Right hindlimb (tissue), 1 donor: ENCODE measurements at regions not wholly inside any gene's neighbourhood (a gene's known extent, or its start where the extent isn't known, plus 50 kb on each side); places are given as distances from the start of the nearest gene placed in this dataset.

Source experiments
- DNase-seq: peaks from one replicate; pipeline ENCODE4 v3.0.0-alpha.2; 2018

DNA sequence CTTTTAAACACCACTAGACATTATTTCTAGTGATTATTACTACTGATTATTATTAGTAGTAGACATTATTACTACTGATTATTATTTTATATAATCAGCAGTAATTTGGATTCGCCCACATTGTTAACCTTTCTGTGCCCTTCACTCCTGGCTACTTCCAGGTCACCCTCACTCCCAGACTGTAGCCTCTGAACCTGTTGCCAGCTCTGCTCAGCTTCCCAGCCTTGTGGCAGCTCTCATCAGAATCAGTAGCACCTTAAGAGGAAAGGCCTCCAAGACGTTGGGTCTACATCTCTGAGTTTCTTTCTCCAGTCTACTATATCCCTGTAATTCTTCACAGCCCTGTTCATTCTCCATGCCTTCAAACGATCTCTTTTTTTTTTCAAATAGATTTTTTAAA is 137.0 kb downstream of the KATNIP start:
- no peak for DNase-seq

DNA sequence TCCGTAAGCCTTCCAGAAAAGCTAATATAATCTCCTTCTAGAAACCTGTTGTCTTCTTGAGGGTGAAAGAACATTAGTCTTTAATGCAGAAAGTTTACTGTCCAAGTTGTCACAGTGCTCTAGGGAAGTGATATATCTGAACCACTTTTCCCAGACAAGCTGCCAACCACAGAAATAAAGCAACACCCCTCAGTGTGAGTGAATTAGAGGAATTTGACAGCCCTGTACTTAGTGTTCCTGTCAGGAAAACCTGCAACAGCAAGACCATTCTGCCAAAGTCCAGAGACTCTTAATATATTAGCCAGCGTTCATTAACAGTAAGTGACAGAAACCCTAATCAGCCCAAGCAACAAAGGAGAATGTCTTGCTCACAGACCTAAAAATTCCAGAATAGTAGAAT is 137.7 kb downstream of the KATNIP start:
- no peak for DNase-seq

DNA sequence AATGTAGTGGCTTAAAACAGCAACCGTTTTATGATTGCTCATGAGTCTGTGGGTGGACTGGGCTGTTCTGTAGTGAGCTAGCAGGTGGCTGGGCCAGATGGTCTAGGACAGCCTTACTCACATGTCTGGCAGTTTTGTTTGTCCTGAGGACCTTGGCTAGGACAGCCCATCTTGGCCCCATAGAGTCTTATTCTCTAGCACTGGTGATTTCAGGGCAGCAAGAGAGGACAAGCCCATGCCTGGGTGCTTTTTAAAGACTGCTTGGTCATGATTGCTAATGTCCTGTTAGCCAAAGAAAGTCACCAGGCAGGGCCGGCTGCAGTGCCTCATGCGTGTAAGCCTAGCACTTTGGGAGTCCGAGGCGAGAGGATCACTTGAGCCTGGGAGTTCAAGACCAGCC is 139.8 kb downstream of the KATNIP start:
- no peak for DNase-seq

DNA sequence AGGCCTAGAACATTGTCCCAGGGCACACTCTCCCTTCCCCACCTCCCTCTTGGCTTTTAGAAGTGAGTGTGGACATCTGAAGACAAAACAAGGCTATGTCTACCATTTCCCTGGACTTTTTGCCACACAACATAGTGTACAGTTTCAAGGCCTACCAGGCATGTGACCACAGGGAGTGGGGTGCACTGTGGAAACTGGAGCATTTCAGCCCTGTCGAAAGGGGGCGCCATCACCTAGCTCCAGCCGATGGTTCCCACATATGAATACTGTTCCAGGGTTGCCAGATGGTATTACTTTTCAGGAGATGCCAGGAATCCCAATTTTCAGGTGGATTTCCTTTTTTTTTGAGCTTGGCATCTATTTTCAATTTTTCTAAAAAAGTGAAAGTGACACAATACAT is 140.7 kb downstream of the KATNIP start:
- DNase-seq: no peak

DNA sequence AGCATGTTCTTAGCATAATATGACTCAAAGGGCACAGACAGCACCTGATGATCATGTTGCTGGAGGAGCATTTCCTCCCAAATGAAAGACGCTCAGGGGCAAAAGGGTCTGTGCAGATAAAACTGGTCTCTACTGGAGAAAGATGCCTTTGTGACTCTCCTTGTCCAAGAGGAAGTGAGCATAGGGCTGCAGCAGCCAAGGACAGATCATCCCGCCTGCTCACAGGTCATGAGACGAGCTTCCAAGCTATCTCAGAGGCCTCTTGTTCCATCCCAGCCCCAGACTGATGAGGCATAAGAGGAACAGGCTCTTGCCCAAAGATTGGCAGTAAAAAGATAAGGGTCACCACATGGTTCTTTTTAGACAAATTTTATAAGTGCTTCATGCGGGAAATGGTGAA is 141.8 kb downstream of the KATNIP start:
- no peak for DNase-seq

DNA sequence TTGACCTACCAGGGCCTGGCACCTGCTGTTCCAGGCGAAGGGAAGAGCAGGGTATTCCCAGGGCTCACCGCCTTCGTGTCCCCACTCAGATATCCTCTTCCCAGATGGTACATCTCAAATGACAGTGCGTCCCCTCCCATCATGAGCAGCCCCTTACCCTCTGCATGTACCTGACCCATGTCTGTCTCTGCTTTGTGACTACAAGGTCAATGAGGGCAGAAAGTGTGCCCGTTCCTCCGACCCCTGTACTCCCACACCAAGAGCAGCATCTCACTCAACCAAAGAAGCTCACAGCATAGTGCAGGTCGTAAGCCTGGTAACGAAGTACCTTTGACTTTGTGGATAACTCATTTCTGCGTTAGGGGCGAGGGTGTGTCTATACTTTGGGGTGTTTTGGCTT is 142.6 kb downstream of the KATNIP start:
- no peak for DNase-seq

DNA sequence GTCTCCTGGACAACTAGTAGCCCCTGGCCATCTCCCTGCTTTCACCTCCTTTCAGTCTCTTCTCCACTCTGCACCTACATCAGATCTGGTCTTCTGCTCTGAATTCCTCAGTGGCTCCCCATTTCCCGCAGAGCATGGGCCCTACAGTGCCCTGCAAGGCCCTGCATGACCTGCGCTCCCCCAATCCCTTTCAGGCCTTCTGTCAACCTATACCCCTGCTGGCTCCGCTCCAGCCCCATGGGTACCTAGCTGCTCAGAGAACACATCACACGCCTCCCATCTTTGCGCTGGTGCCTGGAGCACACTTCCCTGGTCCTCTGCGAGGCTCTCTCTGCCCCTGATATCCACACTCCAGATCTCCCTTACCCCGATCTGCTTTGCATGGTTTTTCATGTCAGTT is 145.2 kb downstream of the KATNIP start:
- no peak for DNase-seq

DNA sequence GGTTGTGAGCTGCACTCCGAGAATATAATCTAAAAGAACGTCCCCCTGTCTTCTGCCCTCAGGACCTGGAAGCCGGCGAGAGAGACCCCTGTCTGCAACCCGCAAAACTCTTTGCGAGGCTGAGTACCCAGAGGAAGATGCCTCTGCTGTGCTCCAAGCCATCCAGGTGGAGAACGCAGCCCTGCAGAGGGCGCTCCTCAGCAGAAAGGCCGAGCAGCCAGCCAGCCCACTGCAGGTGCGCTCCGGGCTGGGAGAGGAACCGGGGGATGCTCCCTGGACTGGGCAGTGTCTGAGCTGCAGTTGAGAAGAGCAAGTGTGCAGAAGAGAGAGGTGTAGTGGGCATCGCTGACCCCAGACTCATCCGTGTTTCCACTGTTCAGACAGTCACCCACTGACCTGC is 148.3 kb downstream of the KATNIP start:
- DNase-seq: no peak

DNA sequence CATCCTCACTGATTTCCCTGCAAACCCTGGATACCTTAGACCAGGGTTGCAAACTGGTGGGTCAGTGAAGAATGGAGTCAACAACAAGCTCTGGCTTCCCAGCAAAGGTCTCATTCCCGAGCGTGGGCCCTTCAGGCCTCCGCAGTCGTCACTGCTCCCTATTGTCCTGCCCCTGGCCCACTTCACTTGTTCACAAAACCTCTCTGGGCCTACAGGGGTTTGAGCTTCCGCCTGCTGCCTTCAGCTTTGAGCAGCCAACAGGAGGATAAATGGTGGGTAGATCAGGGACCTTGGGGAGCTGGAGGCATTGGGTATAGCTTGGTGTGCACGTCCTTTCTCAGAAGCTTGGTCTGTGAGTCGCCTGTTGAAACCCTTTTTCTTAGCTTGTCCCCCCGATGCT is 148.8 kb downstream of the KATNIP start:
- DNase-seq: no peak

DNA sequence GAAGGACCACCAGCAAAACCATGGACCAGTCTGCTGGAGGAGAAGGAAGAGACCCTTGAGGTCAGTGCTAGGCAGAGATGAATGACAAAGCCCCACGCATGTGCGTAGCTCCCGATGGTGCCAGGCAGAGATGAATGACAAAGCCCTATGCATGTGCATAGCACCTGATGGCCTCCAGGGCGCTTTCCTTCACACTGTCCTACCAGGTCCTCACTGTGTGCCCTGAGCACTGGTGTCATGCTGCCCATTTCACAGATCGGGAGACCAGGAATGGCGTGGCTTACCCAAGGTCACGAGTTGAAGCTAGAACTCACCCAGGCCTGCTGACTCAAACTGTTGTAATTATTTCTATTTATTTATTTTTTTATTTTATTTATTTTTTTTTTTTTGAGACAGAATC is 149.6 kb downstream of the KATNIP start:
- no peak for DNase-seq

DNA sequence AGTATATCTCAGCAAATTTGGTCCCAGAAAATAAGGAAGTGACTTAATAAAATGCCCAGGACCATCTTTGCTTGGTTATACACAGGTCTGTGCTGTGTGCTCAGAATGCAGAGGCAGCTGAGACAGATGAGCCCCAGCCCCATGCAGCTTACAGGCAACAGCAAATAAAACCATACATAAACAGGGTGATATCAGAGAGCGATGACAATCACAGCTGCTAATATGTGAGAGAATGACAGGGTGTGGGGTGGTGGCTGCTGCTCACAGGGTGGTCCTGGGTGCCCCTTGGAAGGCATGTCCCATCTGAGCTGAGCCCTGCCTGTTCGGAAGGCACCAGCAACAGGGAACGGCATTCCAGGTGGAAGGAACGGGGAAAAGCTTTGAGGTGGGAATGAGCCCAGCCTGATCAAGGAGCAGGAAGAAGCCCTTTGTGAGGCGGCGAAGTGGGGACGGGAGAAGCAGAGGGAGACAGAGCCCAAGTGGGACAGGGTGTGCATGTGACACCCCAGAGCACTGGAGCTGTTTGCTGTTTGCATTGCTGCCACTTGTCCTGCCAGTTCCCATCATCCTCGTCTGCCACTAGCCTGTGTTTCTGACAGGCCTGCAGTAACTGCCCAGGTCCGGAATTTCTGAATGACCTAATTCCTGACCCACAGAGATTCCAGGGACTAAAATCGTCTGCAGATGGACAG is 150.5 kb downstream of the KATNIP start:
- no peak for DNase-seq

DNA sequence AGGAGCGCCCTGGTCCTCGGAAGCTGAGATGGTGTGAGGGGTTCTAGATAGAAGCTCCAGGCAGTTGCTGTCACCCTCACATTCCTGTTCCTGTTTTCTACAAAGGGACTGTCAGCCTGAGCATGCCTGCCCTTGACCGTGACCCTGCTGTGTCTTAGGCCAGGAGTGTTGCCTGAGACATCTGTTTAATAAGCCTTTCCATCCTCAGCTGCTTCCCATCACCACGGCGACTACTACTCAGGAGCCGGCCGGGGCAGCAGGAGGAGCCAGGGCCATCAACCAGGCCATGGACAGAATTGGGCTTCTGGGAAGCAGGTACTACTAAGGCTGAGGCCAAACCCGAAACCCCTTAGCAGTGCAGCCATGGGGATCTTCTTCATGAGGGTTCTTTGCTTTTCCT is 151.4 kb downstream of the KATNIP start:
- DNase-seq: no peak

DNA sequence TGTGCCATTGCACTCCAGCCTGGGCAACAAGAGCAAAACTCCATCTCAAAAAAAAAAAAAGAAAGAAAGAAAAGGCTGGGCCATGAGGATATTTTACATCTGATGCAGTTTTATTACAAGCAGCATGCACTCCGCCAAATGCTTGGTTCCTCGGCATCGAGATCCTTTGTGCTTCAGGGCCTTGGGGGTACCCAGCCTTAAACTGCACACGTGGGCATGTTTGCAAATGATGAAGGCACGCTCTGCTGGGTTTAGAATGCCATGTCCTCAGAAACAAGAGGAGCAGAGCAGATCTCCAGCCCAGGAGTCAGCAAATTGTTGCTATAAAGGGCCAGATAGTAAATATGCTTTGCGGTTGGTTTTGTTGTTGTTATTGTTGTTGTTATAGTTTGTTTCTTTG is 153.2 kb downstream of the KATNIP start:
- no peak for DNase-seq

DNA sequence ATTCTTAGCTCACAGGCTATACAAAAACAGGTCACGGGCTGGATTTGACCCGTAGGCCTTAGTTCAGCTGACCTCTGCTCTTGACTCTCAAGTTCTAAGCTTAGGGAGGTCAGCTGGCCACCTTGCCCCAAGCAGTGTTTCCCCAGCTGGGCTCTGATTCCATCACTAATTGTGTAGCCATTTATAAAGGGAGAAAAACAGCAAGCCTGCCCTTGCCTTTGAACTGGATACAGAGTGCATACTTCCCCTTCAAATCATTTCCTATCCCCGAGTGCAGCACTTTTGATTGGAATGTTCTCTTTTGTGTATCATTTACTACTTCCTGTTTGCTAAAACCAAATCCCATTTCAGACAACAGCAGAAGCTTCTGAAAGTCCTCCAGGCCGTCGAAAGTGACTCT is 153.6 kb downstream of the KATNIP start:
- DNase-seq: no peak

DNA sequence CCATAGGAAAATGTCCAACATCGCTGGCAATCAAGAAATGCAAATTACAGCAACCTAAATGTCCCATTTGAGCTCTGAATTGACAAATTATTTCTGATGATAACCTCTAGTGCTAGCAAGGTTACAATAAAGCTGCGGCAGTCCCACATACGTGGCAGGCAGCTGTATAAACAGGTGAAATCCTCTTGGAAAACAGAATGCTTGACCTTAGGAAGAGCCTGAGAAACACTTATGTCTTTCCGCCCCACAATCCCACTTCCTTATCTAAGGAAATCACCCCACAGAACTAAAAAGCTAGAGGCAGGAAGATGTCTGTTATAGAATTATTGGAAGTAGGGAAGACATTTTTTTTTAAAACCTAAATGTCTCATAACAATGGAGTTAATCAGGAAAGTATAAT is 154.3 kb downstream of the KATNIP start:
- DNase-seq: no peak

DNA sequence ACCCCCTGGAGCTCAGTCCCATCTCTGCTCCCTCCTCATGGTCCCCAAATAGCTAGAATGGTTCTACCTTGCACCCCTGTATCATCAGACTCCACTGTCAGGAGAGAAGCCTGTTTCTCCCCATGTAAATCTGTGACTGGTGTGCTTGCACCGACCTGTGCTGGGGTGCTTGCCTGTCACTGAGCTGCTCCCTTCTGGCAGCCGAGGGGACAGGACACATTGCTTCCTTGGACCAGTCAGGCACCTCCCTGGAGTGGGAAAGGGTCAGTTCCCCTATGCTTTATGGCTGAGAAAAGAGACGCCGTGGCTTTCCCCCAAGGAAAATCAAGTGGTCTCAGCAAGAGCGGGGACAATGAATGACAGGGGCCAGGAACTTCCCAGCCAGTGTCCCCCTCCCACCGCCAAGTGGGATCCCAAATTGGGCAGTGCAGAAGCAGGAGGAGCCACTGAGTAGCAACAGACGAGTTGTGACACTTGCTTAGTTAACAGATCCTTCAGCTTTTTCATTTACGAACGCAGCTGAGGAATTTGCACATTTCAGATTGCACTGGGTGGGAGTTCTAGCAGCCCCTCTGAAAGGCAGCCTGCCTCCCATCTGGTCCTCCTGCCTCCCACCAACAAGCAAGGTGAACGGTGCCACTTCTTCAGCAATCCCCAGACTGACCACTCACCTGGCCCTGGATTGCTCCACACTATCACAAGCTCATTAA is 156.4 kb downstream of the KATNIP start:
- no peak for DNase-seq

DNA sequence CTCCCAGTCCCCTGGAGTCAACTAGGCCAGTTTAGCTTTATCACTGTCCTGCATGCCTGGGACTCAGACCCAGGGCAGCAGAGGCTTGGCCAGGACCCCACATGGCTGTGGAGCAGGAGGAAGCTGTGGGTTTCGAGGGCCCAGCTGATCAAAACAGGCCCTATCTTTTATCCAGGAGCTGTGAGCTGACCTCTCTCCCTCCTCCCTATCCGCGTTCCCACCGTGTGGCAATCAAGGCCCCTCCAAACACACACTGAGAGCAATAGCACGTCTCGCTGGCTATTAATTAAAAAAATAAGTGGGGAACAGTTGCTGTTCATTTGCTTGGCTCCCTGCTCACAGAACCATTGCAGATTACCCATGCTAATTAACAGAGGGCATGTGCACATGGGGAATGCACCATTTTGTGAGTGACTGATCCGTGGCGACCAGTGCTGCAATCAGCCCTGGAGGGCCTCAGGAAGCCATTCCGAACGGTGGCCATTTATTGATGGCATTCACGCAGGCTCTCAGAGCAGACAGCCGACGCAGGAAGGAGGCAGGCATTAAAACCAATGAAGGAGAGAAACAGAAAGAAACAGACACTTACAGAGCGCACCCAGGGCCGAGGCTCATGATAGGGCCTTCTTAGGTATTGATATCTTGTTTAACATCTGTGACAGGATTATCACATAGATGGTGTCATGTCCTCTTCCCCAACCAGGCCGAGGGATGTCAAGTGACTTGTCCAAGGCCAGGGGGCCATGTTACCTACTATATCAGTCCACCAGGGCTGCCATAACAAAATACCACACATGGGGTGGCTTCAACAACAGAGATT is 157.1 kb downstream of the KATNIP start:
- no peak for DNase-seq

DNA sequence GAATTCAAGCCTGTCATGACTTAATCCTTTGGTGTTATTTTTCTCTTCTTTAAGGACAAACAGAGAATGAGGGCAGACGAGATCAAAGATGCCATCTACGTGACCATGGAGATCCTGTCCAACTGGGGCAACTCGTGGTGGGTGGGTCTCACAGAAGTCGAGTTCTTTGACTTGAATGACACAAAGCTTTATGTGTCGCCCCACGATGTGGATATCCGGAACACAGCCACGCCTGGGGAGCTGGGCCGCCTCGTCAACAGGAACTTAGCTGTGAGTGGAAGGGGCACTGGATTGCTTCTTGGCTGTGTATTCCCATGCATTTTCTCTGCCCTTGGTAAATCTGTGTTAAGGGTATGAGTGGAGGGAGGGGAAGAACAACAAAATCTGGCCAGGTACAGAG is 158.7 kb downstream of the KATNIP start:
- no peak for DNase-seq

DNA sequence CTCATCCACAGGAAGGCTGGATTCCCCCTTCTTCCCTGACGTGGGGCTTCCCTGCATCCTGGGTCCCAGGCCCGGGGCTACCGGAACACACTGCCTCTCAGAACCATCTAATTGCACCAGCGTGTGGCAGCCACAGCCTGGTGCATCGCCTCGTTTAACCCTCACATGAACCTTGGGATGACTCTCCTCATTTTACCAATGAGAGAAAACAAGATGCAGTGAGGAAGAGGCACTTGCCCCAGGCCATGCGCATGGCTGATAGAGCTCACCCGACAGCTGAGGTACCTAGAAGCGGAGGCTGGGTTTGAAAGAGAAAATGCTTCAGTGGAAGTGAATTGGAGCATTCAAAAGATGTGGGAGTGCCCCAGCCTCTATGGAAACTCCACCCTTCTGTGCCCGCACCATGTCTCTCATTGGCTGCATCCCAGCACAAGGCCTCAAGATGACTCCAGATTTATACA is 162.3 kb downstream of the KATNIP start:
- DNase-seq: no peak

DNA sequence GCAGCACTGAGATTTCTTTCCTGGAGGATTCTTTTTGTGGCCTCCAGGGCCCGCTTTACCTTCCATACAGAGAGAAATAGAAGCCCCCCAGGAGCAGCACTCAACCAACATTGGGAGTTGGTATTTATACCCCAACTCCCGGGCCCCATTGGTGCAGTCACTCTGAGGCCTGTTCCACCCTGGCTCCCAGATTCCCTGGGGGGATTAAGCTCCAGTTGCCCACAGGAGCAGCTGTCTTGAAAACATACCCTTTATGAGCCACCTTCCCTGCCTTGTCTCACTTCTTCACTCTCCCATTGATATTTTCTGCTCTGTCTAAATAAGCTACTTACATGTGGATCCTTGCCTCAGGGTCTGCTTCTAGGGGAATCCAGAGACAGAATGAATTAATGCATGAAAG is 167.8 kb downstream of the KATNIP start:
- no peak for DNase-seq

DNA sequence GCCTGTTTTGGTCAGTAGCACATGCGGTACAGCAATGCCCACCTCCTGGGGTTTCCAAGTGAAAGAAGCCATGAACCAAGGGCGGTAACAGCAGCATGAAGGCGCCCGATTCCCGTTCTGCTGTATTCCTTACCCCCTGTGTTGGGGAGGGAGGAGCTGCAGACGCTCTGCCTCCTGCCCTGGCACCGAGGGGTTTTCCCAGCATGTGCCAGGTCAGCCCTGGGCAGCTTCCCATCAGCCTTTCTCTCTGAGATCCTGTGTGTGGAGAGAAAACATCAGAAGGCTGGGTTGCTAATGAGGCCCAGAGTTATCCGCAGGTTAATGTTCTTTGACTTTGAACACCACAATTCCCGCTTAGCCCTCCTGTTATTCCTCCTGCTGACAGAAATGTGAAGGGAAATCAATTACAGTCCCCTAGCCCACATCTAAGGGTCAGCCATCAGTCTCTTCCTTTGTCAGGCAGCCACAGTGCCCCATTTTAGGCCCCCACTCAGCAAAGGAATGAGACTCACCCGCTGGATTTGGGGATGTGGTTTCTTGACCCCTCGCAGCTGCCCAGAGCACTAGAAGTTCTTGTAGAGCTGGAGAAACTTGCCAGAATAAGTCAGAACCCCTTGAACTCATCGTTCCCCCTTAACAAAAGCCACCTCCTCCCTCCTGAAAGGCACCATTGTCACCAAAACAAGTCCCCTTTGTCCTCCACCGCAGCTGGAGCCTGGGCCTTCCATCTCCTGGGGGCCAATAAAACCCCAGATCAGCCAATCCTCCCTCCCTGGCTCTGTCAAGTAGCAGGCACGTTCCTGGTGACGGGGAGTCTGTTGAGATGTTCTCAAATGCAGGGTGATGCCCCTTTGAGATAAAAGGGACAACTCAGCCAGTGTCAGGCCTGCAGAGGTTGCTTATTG is 168.5 kb downstream of the KATNIP start:
- DNase-seq: peak; percentile 49

DNA sequence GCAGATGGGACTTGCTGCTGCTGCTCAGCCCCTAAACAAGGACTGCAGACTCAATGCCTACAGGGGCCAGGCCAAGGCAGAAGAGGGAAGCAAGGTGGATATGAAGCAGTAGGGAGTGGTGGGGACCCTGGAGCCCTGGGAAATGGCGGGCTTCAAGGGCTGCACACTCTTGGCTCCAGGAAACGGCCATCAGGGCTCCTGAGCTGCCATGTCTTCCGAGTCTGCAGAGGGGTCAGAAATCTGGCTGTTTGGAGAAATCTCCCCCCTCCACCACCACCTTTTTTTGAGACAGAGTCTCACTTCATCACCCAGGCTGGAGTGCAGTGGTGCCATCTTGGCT is 169.1 kb downstream of the KATNIP start:
- no peak for DNase-seq
